Keratinocyte (primary cell): ENCODE measurements at regions not wholly inside any gene's neighbourhood (a gene's known extent, or its start where the extent isn't known, plus 50 kb on each side); places are given as distances from the start of the nearest gene placed in this dataset.

Experiments used
- DNase-seq: peaks from one replicate; pipeline ENCODE4 v3.0.0-alpha.2; 2011; ENCODE audit warnings: low read depth, missing footprints, low spot score
- FAIRE-seq: peaks from 2 replicates; lab custom pipeline; 2011; peaks lifted over from hg19 to GRCh38; lab: Jason Lieb, UNC
- H2AFZ ChIP-seq: 2 replicates; pipeline ENCODE4 v1.6.0; 2012; ENCODE audit warnings: low read length, control low read depth, inconsistent platforms; ENCODE audit not compliant: control insufficient read depth
- H3K27ac ChIP-seq: 2 replicates; pipeline ENCODE4 v1.5.1; 2011; ENCODE audit warnings: low read length; ENCODE audit not compliant: control insufficient read depth, insufficient read depth
- H3K27me3 ChIP-seq: 3 replicates; pipeline ENCODE4 v1.6.0; 2011; ENCODE audit warnings: low read length; ENCODE audit not compliant: control insufficient read depth, insufficient read depth; ENCODE audit errors: extremely low read depth
- H3K36me3 ChIP-seq, 2 experiments: 2 replicates in 1 of 2; 3 replicates in 1 of 2; pipeline ENCODE4 v1.5.1; 2011; ENCODE audit warnings: low read length in 2 of 2, mild to moderate bottlenecking in 1 of 2; ENCODE audit not compliant: control insufficient read depth in 2 of 2, insufficient read depth in 2 of 2; ENCODE audit errors: extremely low read depth in 1 of 2
- H3K4me1 ChIP-seq: 3 replicates; pipeline ENCODE4 v1.5.1; 2011; ENCODE audit warnings: low read length; ENCODE audit not compliant: control insufficient read depth, insufficient read depth; ENCODE audit errors: extremely low read depth
- H3K4me2 ChIP-seq: 3 replicates; pipeline ENCODE4 v1.6.0; 2011; ENCODE audit warnings: low read depth, low read length; ENCODE audit not compliant: control insufficient read depth, insufficient read depth; ENCODE audit errors: extremely low read depth
- H3K4me3 ChIP-seq, 3 experiments: fragments of 200-600 bp in 1 of 3; sonication (generic) in 1 of 3; 2 replicates in 2 of 3; 3 replicates in 1 of 3; pipeline ENCODE4 v1.5.1; 2011 to 2016; ENCODE audit warnings: low read length in 3 of 3, mild to moderate bottlenecking in 3 of 3, control low read depth in 2 of 3, inconsistent platforms in 1 of 3, low read depth in 1 of 3, mixed read lengths in 1 of 3, mixed run types in 1 of 3, moderate library complexity in 1 of 3; ENCODE audit not compliant: control insufficient read depth in 2 of 3, insufficient read depth in 2 of 3; ENCODE audit errors: extremely low read depth in 1 of 3
- H3K79me2 ChIP-seq: 2 replicates; pipeline ENCODE4 v1.6.0; 2012; ENCODE audit warnings: low read length; ENCODE audit not compliant: control insufficient read depth, insufficient read depth
- H3K9ac ChIP-seq: 3 replicates; pipeline ENCODE4 v1.6.0; 2011; ENCODE audit warnings: low read length; ENCODE audit not compliant: control insufficient read depth, insufficient read depth; ENCODE audit errors: extremely low read depth
- H3K9me1 ChIP-seq: 3 replicates; pipeline ENCODE4 v1.6.0; 2011; ENCODE audit warnings: low read length; ENCODE audit not compliant: control insufficient read depth, insufficient read depth; ENCODE audit errors: extremely low read depth
- H3K9me3 ChIP-seq: 2 replicates; pipeline ENCODE4 v1.5.1; 2012; ENCODE audit warnings: low read depth, low read length; ENCODE audit not compliant: control insufficient read depth
- H4K20me1 ChIP-seq: 3 replicates; pipeline ENCODE4 v1.6.0; 2011; ENCODE audit warnings: low read length; ENCODE audit not compliant: control insufficient read depth, insufficient read depth; ENCODE audit errors: extremely low read depth
- EZH2 ChIP-seq: IDR thresholded peaks from one replicate; pipeline ENCODE4 v1.6.1; 2012; ENCODE audit warnings: inconsistent platforms, mild to moderate bottlenecking, low read length, moderate library complexity
- dilution Hi-C: fragments of 300-500 bp; cut with MboI; formaldehyde crosslinking; loops from one replicate; pipeline ENCODE4 v1.7.0; 2020; ENCODE audit warnings: low sequenced_read_pairs; ENCODE audit not compliant: extremely low pct_ligation_motif_present
- TF ChIP-seq, protein P1 (sequence below), 3 experiments: IDR thresholded peaks in 1 of 3; conservative IDR thresholded peaks in 1 of 3; optimal IDR thresholded peaks in 1 of 3; 2 replicates in 2 of 3; 3 replicates in 1 of 3; pipeline versions ENCODE3 to v1.5.1; 2011; ENCODE audit warnings: low read length in 3 of 3, mild to moderate bottlenecking in 3 of 3, moderate library complexity in 2 of 3, control low read depth in 1 of 3, inconsistent platforms in 1 of 3; ENCODE audit not compliant: insufficient read depth in 2 of 3; ENCODE audit errors: extremely low read depth in 1 of 3

DNA sequence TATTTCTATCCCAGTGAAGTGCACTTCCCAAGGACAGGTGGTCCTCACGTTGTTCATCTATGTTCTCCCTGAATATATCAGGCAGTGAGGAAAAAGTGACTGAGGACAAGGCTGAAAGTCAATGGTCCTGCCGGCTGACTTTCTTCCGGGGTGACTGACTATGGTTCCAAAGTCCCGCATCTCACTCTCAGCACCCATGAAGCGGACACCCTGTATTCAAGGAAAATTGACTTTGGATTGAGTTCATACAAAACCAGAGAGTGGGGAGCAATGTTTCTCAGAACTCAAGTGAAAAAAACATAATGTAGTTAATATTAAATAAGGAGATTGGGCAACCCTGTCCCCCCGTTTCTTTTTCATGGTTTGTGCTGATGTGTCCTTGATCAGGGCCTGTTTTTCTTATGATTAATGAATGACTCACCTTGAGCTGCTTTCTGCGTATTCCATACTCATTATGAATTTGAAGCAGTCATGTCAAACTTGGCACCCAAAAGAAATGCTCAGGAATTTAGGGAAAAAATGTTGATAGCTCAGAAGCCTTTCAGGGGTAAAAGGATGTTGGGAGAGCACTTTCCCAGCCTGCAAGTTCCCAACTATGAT, 184.0 kb downstream of the CYLD start:
- peaks cover 32% of the 10 kb centered on the region for H3K4me1 ChIP-seq
- H4K20me1 ChIP-seq = no peaks in the 10 kb centered on the region
- dilution Hi-C loops = no loop called here
- no peaks in the 10 kb centered on the region for H3K9me3 ChIP-seq
- H3K79me2 ChIP-seq = no peaks in the 10 kb centered on the region
- H3K4me2 ChIP-seq = peak overlapping the region; percentile 81
- no peak overlapping the region for H3K4me3 ChIP-seq
- H3K9ac ChIP-seq = peak overlapping the region; percentile 40
- H3K36me3 ChIP-seq = no peaks in the 10 kb centered on the region
- H3K9me1 ChIP-seq = peaks cover 2% of the 10 kb centered on the region
- peak overlapping the region; percentile 78 for H3K27ac ChIP-seq
- no peak overlapping the region for H2AFZ ChIP-seq
- H3K27me3 ChIP-seq = no peaks in the 10 kb centered on the region
- peak; percentile 59 for DNase-seq
- peak; percentile 39 for FAIRE-seq
- TF ChIP-seq, protein P1, sequence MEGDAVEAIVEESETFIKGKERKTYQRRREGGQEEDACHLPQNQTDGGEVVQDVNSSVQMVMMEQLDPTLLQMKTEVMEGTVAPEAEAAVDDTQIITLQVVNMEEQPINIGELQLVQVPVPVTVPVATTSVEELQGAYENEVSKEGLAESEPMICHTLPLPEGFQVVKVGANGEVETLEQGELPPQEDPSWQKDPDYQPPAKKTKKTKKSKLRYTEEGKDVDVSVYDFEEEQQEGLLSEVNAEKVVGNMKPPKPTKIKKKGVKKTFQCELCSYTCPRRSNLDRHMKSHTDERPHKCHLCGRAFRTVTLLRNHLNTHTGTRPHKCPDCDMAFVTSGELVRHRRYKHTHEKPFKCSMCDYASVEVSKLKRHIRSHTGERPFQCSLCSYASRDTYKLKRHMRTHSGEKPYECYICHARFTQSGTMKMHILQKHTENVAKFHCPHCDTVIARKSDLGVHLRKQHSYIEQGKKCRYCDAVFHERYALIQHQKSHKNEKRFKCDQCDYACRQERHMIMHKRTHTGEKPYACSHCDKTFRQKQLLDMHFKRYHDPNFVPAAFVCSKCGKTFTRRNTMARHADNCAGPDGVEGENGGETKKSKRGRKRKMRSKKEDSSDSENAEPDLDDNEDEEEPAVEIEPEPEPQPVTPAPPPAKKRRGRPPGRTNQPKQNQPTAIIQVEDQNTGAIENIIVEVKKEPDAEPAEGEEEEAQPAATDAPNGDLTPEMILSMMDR (optimal IDR thresholded peaks at IDR 0.05 in 1 of 3, IDR thresholded peaks at IDR 0.05 in 1 of 3, conservative IDR thresholded peaks at IDR 0.05 in 1 of 3; ENCODE audit: extremely low read depth in 1 of 3, insufficient read depth in 2 of 3, low read length in 3 of 3) = no peak
- no peak for TF ChIP-seq EZH2

DNA sequence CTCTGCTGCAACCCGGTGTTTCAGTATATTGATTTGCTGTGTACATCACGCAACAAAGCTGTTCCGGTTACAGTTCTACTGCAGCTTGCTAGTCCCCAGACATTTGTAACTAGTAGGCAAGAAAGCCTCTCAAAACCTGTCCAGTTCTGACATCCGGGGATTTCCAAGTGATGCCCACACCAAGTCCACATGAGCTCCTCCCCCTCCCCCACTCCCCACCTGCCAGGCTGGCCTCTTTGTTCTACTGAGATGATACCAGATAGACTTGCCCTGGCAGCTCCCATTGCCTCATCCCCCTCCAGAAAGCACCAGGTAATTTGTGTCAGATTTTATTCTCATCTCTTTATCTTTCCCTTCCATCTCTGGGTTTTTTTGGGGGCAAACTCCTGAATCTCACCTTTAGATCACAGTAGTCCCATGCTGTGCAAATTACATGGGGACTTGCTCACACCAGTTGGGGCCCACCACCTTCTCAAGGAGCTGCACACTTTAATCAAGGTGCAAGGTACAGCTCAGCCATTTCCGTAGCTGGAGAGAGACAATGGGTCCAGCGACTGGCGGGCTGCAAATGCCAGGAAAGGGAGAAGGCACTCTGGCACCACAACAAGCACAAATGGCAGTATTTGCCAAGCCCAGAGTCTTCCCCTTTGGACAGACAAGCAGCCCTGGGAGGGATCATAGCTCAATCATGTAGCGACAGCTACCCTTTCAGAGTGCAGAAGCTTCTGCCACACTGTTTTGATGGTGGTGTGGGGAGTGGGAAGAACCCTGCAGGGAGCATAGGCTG, 183.1 kb downstream of the CYLD start:
- H3K27me3 ChIP-seq = no peaks in the 10 kb centered on the region
- no peaks in the 10 kb centered on the region for H3K9me3 ChIP-seq
- peak overlapping the region; percentile 28 for H2AFZ ChIP-seq
- H3K9me1 ChIP-seq = peaks cover 2% of the 10 kb centered on the region
- no peak for TF ChIP-seq EZH2
- TF ChIP-seq, protein P1 (optimal IDR thresholded peaks at IDR 0.05 in 1 of 3, IDR thresholded peaks at IDR 0.05 in 1 of 3, conservative IDR thresholded peaks at IDR 0.05 in 1 of 3; ENCODE audit: extremely low read depth in 1 of 3, insufficient read depth in 2 of 3, low read length in 3 of 3) = no peak
- peak; percentile 41 for DNase-seq
- H3K9ac ChIP-seq = no peak overlapping the region
- H3K4me3 ChIP-seq = no peak overlapping the region
- peaks cover 32% of the 10 kb centered on the region for H3K4me1 ChIP-seq
- H4K20me1 ChIP-seq = no peaks in the 10 kb centered on the region
- H3K27ac ChIP-seq = peak overlapping the region; percentile 78
- H3K4me2 ChIP-seq = peak overlapping the region; percentile 81
- dilution Hi-C loops = no loop called here
- no peaks in the 10 kb centered on the region for H3K79me2 ChIP-seq
- FAIRE-seq = peak; percentile 76
- H3K36me3 ChIP-seq = no peaks in the 10 kb centered on the region
